NCI-H82 treated with DMSO at 0.1 percent for 48 hours (cell line): ENCODE measurements at regions not wholly inside any gene's neighbourhood (a gene's known extent, or its start where the extent isn't known, plus 50 kb on each side); places are given as distances from the start of the nearest gene placed in this dataset.

Experiments used
- DNase-seq: peaks from one replicate; lab custom pipeline; 2025; ENCODE audit not compliant: unreplicated experiment; lab: John Stamatoyannopoulos, UW

GRCh38 chr13:111533900-111534683, 213.7 kb downstream of the TEX29 start:
- DNase-seq, result no peak

GRCh38 chr13:111534751-111535522, 214.5 kb downstream of the TEX29 start:
- DNase-seq, result no peak

DNA sequence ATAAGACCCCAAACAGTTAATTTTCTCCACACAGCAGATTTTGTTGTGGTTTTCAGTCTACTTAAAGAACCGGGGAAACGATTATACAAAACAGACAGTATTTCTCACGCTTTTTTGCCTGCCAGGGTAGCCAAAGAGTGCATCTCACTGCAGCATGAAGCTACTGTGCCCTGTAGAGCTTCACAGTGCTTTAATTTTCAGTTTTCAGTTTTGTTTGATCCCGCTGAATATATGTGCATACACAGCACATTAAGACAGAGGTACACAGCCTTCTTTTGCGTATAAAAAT, 215.0 kb downstream of the TEX29 start:
- no peak for DNase-seq

DNA sequence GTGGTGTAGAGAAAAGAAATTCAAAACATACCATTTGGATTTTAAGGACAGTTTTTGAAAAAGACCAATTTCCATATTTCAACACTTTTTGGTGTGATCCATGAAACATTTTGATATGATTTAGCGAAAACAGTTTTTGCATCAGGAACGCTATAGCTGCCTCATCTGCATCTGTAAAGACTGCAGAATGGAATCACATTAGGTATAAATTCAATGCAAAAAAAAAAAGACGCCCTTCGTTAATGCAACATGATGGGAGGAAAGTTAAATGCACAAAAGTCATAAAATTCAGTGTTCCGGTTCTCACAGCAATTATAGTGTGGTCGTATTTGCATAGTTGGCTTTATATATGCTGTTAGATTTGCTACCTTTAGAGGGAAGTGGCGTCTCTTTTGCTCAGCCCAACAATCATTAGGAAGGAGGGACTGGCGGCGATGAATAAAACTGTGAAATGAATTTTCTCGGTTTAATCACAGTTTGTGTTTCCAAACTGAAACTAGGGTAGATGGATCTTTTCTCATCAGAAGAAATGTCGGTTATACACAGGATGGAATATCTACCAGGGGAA, 215.7 kb downstream of the TEX29 start:
- no peak for DNase-seq

DNA sequence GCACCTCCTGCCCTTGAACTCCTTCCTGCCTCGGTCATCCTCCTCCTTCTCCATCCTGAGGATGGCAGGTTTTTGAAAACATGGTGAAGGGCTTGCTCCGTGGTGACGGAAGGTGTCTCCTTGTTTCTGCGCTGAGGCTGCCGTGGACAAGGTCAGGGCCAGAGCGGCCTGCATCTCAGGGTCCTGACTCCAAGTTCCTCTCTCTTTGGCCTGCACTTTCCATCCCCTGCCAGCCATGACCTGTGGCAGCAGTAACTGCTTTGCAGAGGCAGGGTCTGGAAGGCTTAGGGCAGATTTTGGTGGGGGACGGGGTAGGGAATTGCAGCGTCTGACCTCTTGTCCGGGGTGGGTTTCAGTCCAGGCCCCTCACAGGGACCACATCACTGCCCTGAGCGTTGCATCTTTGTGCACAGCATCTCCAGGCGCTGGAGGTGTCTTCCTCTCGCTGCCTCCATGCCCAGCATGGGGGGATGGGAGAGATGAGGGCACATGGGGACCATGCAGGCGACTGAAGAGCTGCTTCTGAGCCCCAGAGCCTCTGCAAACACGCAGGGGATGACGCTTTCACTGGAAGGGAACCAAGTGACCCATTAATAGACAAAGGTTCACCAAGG, 216.8 kb downstream of the TEX29 start:
- no peak for DNase-seq

DNA sequence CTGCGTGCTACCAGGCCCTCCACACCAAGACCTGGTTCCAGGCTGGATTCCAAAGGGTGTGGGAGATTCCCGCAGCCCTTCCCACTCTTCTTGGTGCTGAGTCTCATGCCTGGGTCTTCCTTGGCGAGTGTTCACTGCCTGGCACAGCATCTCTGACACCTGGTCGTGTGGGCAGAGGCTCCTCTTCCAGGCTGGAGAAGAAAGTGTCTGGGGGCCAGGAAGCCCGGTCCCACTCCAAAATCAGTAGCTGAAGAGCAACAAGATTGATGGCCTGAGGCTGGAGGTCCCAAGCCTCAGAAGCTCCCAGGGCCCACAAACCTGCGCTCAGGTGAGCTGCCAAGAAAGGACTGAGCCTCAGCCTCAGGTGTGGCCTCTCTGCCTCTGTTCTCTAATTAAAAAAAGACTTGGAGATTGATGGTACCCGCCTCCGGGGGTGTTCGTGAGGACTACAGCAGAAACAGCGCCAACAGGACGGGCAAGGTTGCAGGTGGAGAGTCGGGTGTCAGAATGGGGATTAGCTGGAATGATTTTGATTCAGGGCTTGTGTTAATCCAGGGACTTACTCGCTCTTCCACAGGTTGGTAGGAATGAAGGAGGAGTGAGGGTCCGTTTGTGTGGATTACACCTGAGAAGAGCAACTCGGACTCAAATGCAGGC, 217.5 kb downstream of the TEX29 start:
- no peak for DNase-seq

DNA sequence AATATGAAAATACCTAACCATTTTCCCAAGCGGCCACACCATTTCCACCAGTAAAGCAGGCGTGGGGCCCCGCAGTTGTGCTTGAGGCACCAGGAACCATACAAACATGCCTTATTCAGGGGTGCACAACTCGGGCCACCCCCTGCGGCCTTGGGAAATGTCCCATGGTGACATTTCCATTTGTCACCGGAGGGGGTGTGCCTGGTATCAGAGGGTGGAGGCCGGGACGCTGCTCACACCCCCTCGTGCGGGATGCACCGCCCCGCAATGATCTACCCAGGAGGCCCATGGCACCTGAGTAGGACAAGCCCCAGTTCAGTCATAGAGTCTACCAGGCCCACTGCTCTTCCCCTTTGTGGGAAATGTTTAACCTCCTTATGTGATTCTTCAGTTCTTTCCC, 218.8 kb downstream of the TEX29 start:
- DNase-seq, result no peak

- no peak for DNase-seq
Observed at GRCh38 chr13:111539791-111540446, 219.5 kb downstream of the TEX29 start.

GRCh38 chr13:111540486-111540885, 220.0 kb downstream of the TEX29 start:
- no peak for DNase-seq

DNA sequence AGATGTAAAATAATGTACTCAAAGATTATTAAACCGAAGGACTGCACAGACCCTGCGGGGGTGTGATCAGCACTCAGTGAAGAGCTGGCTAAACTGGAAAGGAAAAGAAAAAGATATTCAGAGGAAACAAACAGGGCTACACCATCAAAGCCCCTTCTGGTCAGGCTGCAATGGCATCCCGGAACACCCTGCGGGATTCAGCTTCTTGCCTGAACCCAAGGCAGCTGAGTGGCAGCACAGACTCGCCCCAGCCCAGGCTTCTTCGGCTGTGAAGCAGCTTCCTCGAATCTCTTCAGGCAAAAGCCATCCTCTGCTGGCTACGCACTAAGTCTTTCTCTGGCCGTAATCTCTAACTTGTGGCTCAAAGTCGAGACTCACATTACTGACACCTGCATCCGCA, 220.9 kb downstream of the TEX29 start:
- DNase-seq, result no peak

GRCh38 chr13:111541752-111542529, 221.5 kb downstream of the TEX29 start:
- DNase-seq, result no peak

GRCh38 chr13:111542530-111543341, 222.3 kb downstream of the TEX29 start:
- no peak for DNase-seq

GRCh38 chr13:111546921-111547675, 226.7 kb downstream of the TEX29 start:
- no peak for DNase-seq

- no peak for DNase-seq
Observed at GRCh38 chr13:111547726-111548273, 227.4 kb downstream of the TEX29 start.

- no peak for DNase-seq
Observed at GRCh38 chr13:111548301-111548700, 227.9 kb downstream of the TEX29 start.

DNA sequence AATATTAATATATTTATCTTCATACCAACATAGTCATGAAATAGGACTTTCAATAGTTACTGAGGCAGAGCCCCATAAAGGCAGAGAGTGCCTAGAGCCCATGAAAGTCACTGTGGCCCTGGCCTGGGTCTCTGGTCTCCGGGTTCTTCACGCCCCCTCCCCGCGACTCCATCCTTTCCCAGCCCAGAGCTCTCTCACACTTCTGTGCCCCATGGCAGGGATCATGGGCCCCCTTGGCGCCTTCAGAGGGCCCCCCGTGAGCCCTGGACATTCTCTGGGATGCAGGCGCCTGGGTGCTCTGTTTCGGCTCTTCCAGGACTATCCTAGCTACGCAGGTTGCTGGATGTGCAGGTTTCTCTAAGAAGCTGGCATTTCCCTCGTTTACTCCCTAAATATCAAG, 228.4 kb downstream of the TEX29 start:
- DNase-seq, result no peak

DNA sequence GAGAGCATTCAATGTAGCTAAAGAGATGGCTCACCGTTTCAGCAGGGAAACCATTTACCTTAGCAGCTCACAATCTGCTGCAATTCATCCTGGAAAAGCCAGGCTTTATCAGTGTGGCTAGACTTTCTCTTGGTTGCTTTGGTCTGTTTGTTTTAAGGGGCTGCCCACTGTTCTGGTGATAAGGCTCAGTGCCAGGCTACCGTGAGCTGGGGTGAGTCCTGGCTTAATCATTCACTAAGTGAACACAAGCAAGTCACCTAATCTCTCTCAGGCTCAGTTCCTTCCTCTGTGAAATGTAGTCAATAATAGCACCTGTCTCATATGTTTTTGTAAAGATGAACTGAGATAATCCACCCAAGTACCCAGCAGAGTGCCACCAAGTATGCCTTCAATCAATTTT, 229.0 kb downstream of the TEX29 start:
- DNase-seq, result no peak

DNA sequence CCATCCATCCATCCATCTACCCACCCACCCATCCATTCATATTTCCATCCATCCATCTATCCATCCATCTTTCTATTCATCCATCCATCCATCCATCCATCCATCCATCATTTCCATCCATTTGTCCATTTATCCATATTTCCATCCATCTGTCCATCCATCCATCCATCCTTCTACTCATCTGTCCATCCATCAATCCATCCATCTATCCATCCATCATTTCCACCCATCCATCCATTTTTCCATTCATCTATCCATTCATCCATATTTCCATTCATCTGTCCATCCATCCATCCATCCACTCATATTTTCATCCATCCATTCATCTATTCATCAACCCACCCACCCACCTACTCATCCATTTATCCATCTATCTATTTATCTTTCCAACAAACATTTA, 229.6 kb downstream of the TEX29 start:
- no peak for DNase-seq
